H9 (cell line): ENCODE measurements at regions not wholly inside any gene's neighbourhood (a gene's known extent, or its start where the extent isn't known, plus 50 kb on each side); places are given as distances from the start of the nearest gene placed in this dataset.

Experiments
- DNase-seq: peaks from one replicate; pipeline ENCODE4 v3.0.0-alpha.2; 2017
- H2AFZ ChIP-seq: one replicate; pipeline ENCODE4 v1.6.1; 2013; ENCODE audit warnings: mild to moderate bottlenecking, low read length, control low read depth, moderate library complexity
- H2AK5ac ChIP-seq: 2 replicates; pipeline ENCODE4 v1.6.1; 2013; ENCODE audit warnings: low read length, control low read depth, mixed read lengths; ENCODE audit not compliant: insufficient read length
- H2BK120ac ChIP-seq: one replicate; pipeline ENCODE4 v1.6.1; 2013; ENCODE audit warnings: low read depth, mild to moderate bottlenecking, low read length, control low read depth, inconsistent platforms; ENCODE audit not compliant: poor library complexity, severe bottlenecking
- H2BK12ac ChIP-seq: 2 replicates; pipeline ENCODE4 v1.6.1; 2013; ENCODE audit warnings: low read length, control low read depth, mixed read lengths, low read depth; ENCODE audit not compliant: insufficient read length
- H2BK15ac ChIP-seq: 2 replicates; pipeline ENCODE4 v1.6.1; 2013; ENCODE audit warnings: low read depth, low read length, control low read depth
- H2BK20ac ChIP-seq: one replicate; pipeline ENCODE4 v1.6.1; 2013; ENCODE audit warnings: low read depth, mild to moderate bottlenecking, low read length, control low read depth, inconsistent platforms; ENCODE audit not compliant: poor library complexity, severe bottlenecking
- H2BK5ac ChIP-seq: 2 replicates; pipeline ENCODE4 v1.6.1; 2013; ENCODE audit warnings: low read length, control low read depth, mixed read lengths; ENCODE audit not compliant: insufficient read length
- H3K14ac ChIP-seq: 2 replicates; pipeline ENCODE4 v1.6.1; 2013; ENCODE audit warnings: low read length, control low read depth; ENCODE audit not compliant: insufficient read depth
- H3K18ac ChIP-seq: 2 replicates; pipeline ENCODE4 v1.6.1; 2013; ENCODE audit warnings: low read depth, mild to moderate bottlenecking, mixed read lengths, low read length, control low read depth; ENCODE audit not compliant: insufficient read length
- H3K23ac ChIP-seq: 2 replicates; pipeline ENCODE4 v1.6.1; 2013; ENCODE audit warnings: low read length, control low read depth, mixed read lengths, low read depth; ENCODE audit not compliant: insufficient read length
- H3K23me2 ChIP-seq: 2 replicates; pipeline ENCODE4 v1.6.1; 2013; ENCODE audit warnings: low read depth, mild to moderate bottlenecking, mixed read lengths, low read length, control low read depth; ENCODE audit not compliant: insufficient read length, poor library complexity, severe bottlenecking
- H3K27ac ChIP-seq: 2 replicates; pipeline ENCODE4 v1.5.1; 2013; ENCODE audit warnings: low read length, control low read depth, mixed read lengths, low read depth; ENCODE audit not compliant: insufficient read length
- H3K27me3 ChIP-seq: 2 replicates; pipeline ENCODE4 v1.6.1; 2013; ENCODE audit warnings: low read length, control low read depth, inconsistent platforms; ENCODE audit not compliant: insufficient read depth
- H3K4ac ChIP-seq: 2 replicates; pipeline ENCODE4 v1.6.1; 2013; ENCODE audit warnings: low read depth, mild to moderate bottlenecking, control low read depth, inconsistent platforms, low read length, moderate library complexity
- H3K4me1 ChIP-seq: 2 replicates; pipeline ENCODE4 v1.6.1; 2013; ENCODE audit warnings: low read length, control low read depth, inconsistent platforms; ENCODE audit not compliant: insufficient read depth
- H3K4me2 ChIP-seq: 2 replicates; pipeline ENCODE4 v1.6.1; 2013; ENCODE audit warnings: low read length, control low read depth, mixed read lengths; ENCODE audit not compliant: insufficient read length, insufficient read depth
- H3K56ac ChIP-seq: 2 replicates; pipeline ENCODE4 v1.6.1; 2013; ENCODE audit warnings: low read depth, mild to moderate bottlenecking, mixed read lengths, low read length, control low read depth; ENCODE audit not compliant: insufficient read length
- H3K79me1 ChIP-seq: 2 replicates; pipeline ENCODE4 v1.6.1; 2013; ENCODE audit warnings: low read depth, mild to moderate bottlenecking, moderate library complexity, low read length, control low read depth, inconsistent platforms; ENCODE audit not compliant: insufficient read depth, poor library complexity, severe bottlenecking
- H3K79me2 ChIP-seq: 2 replicates; pipeline ENCODE4 v1.6.1; 2013; ENCODE audit warnings: low read length, control low read depth, inconsistent platforms; ENCODE audit not compliant: insufficient read depth
- H3K9ac ChIP-seq: 2 replicates; pipeline ENCODE4 v1.6.1; 2013; ENCODE audit warnings: low read length, control low read depth, mixed read lengths; ENCODE audit not compliant: insufficient read length; ENCODE audit errors: extremely low read depth
- H3K9me3 ChIP-seq: one replicate; pipeline ENCODE4 v1.6.1; 2013; ENCODE audit warnings: low read depth, low read length, inconsistent platforms; ENCODE audit not compliant: control insufficient read depth
- H3T11ph ChIP-seq: one replicate; pipeline ENCODE4 v1.6.1; 2013; ENCODE audit warnings: mild to moderate bottlenecking, low read length, control low read depth, inconsistent platforms
- H4K20me1 ChIP-seq: one replicate; pipeline ENCODE4 v1.6.1; 2013; ENCODE audit not compliant: control insufficient read depth, insufficient read length, insufficient read depth
- H4K5ac ChIP-seq: 2 replicates; pipeline ENCODE4 v1.6.1; 2013; ENCODE audit warnings: low read depth, mild to moderate bottlenecking, mixed read lengths, low read length, control low read depth; ENCODE audit not compliant: insufficient read length
- H4K8ac ChIP-seq: replicated peaks from 2 replicates; pipeline ENCODE4 v1.6.1; 2013; ENCODE audit warnings: low read length, control low read depth, mixed read lengths, low read depth; ENCODE audit not compliant: insufficient read length
- H4K91ac ChIP-seq: 2 replicates; pipeline ENCODE4 v1.6.1; 2013; ENCODE audit warnings: low read depth, mild to moderate bottlenecking, moderate library complexity, mixed read lengths, low read length, control low read depth; ENCODE audit not compliant: insufficient read length
- H3K27ac Mint-ChIP-seq, 3 experiments: 2 replicates in 2 of 3; 3 replicates in 1 of 3; pipeline ENCODE4 v1.8.0; 2020 to 2021; ENCODE audit warnings: mixed read lengths in 3 of 3, mild to moderate bottlenecking in 1 of 3, moderate library complexity in 1 of 3
- H3K27me3 Mint-ChIP-seq: 2 replicates; pipeline ENCODE4 v1.8.0; 2021; ENCODE audit warnings: low read depth, mild to moderate bottlenecking, moderate library complexity, mixed read lengths
- H3K36me3 Mint-ChIP-seq, 3 experiments: 2 replicates in 2 of 3; 3 replicates in 1 of 3; pipeline ENCODE4 v1.8.0; 2020 to 2021; ENCODE audit warnings: low read depth in 3 of 3, mixed read lengths in 3 of 3; ENCODE audit not compliant: insufficient read depth in 1 of 3
- H3K4me1 Mint-ChIP-seq, 2 experiments: 2 replicates each; pipeline ENCODE4 v1.8.0; 2020; ENCODE audit warnings: mixed read lengths in 2 of 2
- H3K4me3 Mint-ChIP-seq, 2 experiments: 2 replicates in 1 of 2; 3 replicates in 1 of 2; pipeline ENCODE4 v1.8.0; 2020 to 2021; ENCODE audit warnings: mild to moderate bottlenecking in 2 of 2, mixed read lengths in 2 of 2, moderate library complexity in 1 of 2
- H3K9me3 Mint-ChIP-seq, 2 experiments: 2 replicates in 1 of 2; 3 replicates in 1 of 2; pipeline ENCODE4 v1.8.0; 2020; ENCODE audit warnings: mild to moderate bottlenecking in 2 of 2, mixed read lengths in 2 of 2, moderate library complexity in 1 of 2
- CTCF ChIP-seq: fragments of 200-600 bp; sonication (generic); conservative IDR thresholded peaks from 3 replicates; pipeline ENCODE4 v1.8.0; 2021; ENCODE audit warnings: antibody characterized with exemption, mild to moderate bottlenecking
- WGBS: extraction: QIAGEN DNeasy Blood & Tissue Kit; methylation state at CpG from one replicate; pipeline ENCODE4 v1.1.7; 2013; ENCODE audit warnings: missing lambda C conversion rate, low lambda C conversion rate, mixed read lengths; ENCODE audit not compliant: insufficient read length; ENCODE audit errors: extremely low coverage; 5-methylcytosine and 5-hydroxymethylcytosine counted together

GRCh38 chr9:103988821-103989220 is 105.3 kb upstream of the SMC2 start:
- Histone ChIP-seq H3K27ac (no peak overlapping the region), H2BK15ac (no peak overlapping the region), H3K23me2 (no peaks in the 10 kb centered on the region), H4K20me1 (no peaks in the 10 kb centered on the region), H3K14ac (no peak overlapping the region), H3K9ac (no peak overlapping the region), H3K56ac (no peak overlapping the region), H3K79me2 (no peaks in the 10 kb centered on the region), H2BK5ac (no peak overlapping the region), H3K9me3 (no peaks in the 10 kb centered on the region), H3K79me1 (no peaks in the 10 kb centered on the region), H2AK5ac (no peak overlapping the region), H4K8ac (no peak overlapping the region), H3K4me2 (no peak overlapping the region), H3K23ac (no peak overlapping the region), H4K91ac (no peak overlapping the region), H2BK120ac (no peak overlapping the region), H2BK12ac (no peak overlapping the region), H2BK20ac (no peak overlapping the region), H3T11ph (no peak overlapping the region), H3K18ac (no peak overlapping the region), H4K5ac (no peak overlapping the region), H3K4me1 (peaks cover 4% of the 10 kb centered on the region), H3K27me3 (no peaks in the 10 kb centered on the region), H3K4ac (no peak overlapping the region), H2AFZ (no peak overlapping the region)
- Mint-ChIP-seq H3K4me3 (no peak overlapping the region), H3K36me3 (no peaks in the 10 kb centered on the region), H3K27me3 (no peaks in the 10 kb centered on the region), H3K27ac (no peak overlapping the region), H3K4me1 (peaks cover 18 to 19% of the 10 kb centered on the region in 2 experiments), H3K9me3 (no peaks in the 10 kb centered on the region)
- WGBS, result no CpG with 5 or more reads among the region's 2 CpGs
- no peak for DNase-seq
- TF ChIP-seq CTCF, result no peak
